Activated CD4-positive, alpha-beta memory T cell treated with anti-CD3 and anti-CD28 coated beads, Interleukin-2, amount 10 ng/mL, durations not matched to agents 7 days and 5 days (primary cell): ENCODE measurements at regions not wholly inside any gene's neighbourhood (a gene's known extent, or its start where the extent isn't known, plus 50 kb on each side); places are given as distances from the start of the nearest gene placed in this dataset.

Source experiments
- CTCF ChIA-PET: fragments of 350-600 bp; sonication (Branson Sonifier 250); formaldehyde crosslinking; loops from one replicate; lab custom pipeline; 2021; ENCODE audit warnings: antibody characterized with exemption, inconsistent platforms; lab: Charles Lee
- POLR2A ChIA-PET: fragments of 350-600 bp; sonication (Branson Sonifier 250); formaldehyde crosslinking; loops from one replicate; lab custom pipeline; 2021; ENCODE audit warnings: antibody characterized with exemption; lab: Charles Lee
- DNase-seq: peaks from one replicate; pipeline ENCODE4 v3.0.0-alpha.2; 2020
- H3K27ac Mint-ChIP-seq: one replicate; pipeline ENCODE4 v1.8.0; 2021; ENCODE audit warnings: mild to moderate bottlenecking, mixed read lengths
- H3K27me3 Mint-ChIP-seq: one replicate; pipeline ENCODE4 v1.8.0; 2021; ENCODE audit warnings: mixed read lengths
- H3K36me3 Mint-ChIP-seq: one replicate; pipeline ENCODE4 v1.8.0; 2021; ENCODE audit warnings: low read depth, mixed read lengths
- H3K4me1 Mint-ChIP-seq: one replicate; pipeline ENCODE4 v1.8.0; 2021; ENCODE audit warnings: mixed read lengths
- H3K4me3 Mint-ChIP-seq: one replicate; pipeline ENCODE4 v1.8.0; 2021; ENCODE audit warnings: mild to moderate bottlenecking, mixed read lengths
- H3K9me3 Mint-ChIP-seq: one replicate; pipeline ENCODE4 v1.8.0; 2021; ENCODE audit warnings: mixed read lengths

DNA sequence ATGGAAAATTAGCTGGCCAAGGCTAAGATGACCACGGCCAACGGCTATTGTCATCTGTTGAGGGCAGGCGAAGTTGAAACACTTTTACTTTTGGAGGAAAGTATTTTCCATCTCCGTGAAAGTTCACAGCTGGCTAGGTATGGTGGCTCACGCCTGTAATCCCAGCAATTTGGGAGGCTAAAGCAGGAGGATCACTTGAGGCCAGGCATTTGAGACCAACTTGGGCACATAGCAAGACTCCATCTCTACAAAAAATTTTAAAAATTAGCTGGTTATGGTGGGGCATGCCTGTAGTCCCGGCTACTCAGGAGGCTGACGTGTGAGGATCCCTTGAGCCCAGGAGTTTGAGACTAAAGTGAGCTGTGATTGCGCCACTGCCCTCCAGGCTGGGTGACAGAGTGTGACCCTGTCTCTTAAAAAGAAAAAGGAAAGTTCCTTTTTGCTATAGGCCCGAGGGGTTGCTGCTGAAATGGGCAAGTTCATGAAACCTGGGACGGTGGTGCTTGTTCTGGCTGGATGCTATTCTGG, 85.5 kb upstream of the MKLN1 start:
- ChIA-PET CTCF (no interaction called here), POLR2A (no interaction called here)
- no peaks in the 10 kb centered on the region for H3K36me3 Mint-ChIP-seq
- H3K27ac Mint-ChIP-seq = no peak overlapping the region
- H3K4me1 Mint-ChIP-seq = peaks cover 16% of the 10 kb centered on the region
- H3K4me3 Mint-ChIP-seq = no peak overlapping the region
- no peaks in the 10 kb centered on the region for H3K27me3 Mint-ChIP-seq
- H3K9me3 Mint-ChIP-seq = no peaks in the 10 kb centered on the region
- DNase-seq = no peak

DNA sequence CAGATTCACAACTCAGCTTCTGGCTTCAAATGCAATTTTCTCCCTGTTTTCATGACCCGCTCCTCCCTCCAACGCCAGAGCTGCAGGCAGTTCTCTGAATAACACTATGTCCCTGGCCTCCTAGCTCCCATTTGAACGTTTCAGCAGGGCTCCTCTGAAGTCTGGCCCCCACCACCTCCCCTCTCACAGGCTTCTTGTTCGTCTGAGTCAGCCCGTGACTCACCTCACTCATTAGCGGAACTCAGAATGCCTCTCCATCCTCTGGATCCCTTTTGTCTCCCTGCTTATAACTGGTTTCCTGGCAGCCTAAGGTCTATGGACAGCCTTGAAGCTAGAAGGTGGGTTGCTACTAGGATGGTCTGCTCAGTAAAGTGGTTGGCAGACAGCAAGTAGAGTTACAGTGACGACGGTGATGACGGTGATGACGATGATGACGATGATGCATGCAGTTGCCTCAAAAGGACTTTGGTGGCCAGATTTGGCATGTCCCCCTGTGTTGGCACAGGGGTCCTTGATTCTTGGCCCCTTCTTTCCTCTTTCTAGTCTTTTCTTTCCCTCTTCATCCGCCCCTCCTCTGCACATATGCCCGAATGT, 83.3 kb upstream of the MKLN1 start:
- DNase-seq = no peak
- no peak overlapping the region for H3K27ac Mint-ChIP-seq
- POLR2A ChIA-PET = interaction anchor here (1.4 kb wide), 1 partner anchor 136 kb away, joined by 3 read pairs; no protein-coding TSS in a partner anchor

DNA sequence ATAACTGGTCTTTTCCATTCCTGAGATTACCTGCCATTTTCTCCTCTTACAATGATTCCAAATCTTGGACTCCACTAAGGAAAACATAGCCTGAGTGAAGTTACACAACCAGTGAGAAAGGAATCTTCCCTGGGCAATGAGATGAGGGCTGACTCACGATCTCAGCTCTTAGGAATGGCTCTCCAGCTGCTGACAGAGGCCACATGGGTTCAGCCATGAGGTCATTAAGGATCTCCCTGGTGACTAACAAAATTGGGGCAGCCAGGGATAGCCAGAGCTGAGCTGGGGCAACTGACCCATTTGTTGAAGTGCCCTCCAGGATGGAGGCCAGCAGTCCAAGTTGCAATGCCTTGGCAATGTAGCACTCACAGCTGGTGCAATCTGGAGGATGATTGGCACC, 78.7 kb upstream of the MKLN1 start:
- peaks cover 5% of the 10 kb centered on the region for H3K4me1 Mint-ChIP-seq
- CTCF ChIA-PET = no interaction called here
- DNase-seq = no peak
- POLR2A ChIA-PET = no interaction called here
- no peak overlapping the region for H3K4me3 Mint-ChIP-seq
- H3K9me3 Mint-ChIP-seq = peaks cover 7% of the 10 kb centered on the region
- peaks cover 3% of the 10 kb centered on the region for H3K27me3 Mint-ChIP-seq
- H3K27ac Mint-ChIP-seq = no peak overlapping the region
- peaks cover 1% of the 10 kb centered on the region for H3K36me3 Mint-ChIP-seq

More for the DNA sequence above, 83.3 kb upstream of the MKLN1 start:
- peaks cover under 1% of the 10 kb centered on the region for H3K27me3 Mint-ChIP-seq
- H3K36me3 Mint-ChIP-seq = no peaks in the 10 kb centered on the region
- no peaks in the 10 kb centered on the region for H3K9me3 Mint-ChIP-seq
- H3K4me3 Mint-ChIP-seq = no peak overlapping the region
- CTCF ChIA-PET = no interaction called here
- no peaks in the 10 kb centered on the region for H3K4me1 Mint-ChIP-seq

DNA sequence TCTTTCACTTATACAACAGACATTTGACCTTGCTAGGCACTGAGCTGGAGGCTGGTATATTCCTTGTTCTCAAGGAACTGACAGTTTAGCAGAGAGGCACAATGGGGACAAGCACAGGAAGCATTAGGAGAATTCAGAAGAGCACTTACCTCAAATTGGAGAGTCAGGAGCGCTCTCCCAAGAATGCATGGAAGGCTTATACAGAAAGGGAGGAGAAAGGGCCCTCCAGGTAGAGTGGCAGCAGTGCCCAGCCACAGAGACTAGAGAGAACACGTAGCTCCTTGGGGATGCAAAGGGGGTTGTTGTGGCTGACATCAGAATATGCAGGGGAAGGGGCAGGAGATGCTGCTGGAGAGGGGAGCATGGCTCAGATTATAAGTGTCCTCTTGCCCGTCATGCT, 78.2 kb upstream of the MKLN1 start:
- Mint-ChIP-seq H3K27me3 (peaks cover 3% of the 10 kb centered on the region), H3K36me3 (peaks cover 6% of the 10 kb centered on the region), H3K4me3 (no peak overlapping the region), H3K27ac (no peak overlapping the region), H3K9me3 (peaks cover 11% of the 10 kb centered on the region), H3K4me1 (peaks cover 9% of the 10 kb centered on the region)
- DNase-seq = no peak
- POLR2A ChIA-PET = no interaction called here
- CTCF ChIA-PET = no interaction called here

DNA sequence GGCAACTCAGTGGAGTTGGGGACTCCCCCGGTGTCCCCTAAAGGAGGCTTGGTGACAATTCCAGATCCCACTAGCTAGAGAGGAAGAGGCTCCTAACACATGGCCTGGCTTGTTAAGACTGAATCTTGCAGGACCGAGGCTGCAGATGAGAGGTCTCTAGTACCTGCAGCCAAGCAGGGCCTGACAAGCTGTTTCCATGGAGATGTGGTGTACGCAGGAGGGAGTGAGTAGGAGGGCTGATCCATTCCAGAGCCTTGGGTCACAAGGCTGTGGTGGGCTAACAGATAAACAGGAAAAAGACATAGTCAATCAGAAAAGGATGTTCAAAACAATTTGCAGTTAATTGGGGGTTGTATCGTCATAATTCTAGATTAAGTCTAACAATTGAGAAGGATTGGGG, 77.3 kb upstream of the MKLN1 start:
- DNase-seq = no peak
- H3K27ac Mint-ChIP-seq = no peak overlapping the region
- POLR2A ChIA-PET = no interaction called here
- H3K36me3 Mint-ChIP-seq = peaks cover 8% of the 10 kb centered on the region
- H3K9me3 Mint-ChIP-seq = peaks cover 16% of the 10 kb centered on the region
- peaks cover 9% of the 10 kb centered on the region for H3K4me1 Mint-ChIP-seq
- peaks cover 3% of the 10 kb centered on the region for H3K27me3 Mint-ChIP-seq
- CTCF ChIA-PET = no interaction called here
- no peak overlapping the region for H3K4me3 Mint-ChIP-seq

DNA sequence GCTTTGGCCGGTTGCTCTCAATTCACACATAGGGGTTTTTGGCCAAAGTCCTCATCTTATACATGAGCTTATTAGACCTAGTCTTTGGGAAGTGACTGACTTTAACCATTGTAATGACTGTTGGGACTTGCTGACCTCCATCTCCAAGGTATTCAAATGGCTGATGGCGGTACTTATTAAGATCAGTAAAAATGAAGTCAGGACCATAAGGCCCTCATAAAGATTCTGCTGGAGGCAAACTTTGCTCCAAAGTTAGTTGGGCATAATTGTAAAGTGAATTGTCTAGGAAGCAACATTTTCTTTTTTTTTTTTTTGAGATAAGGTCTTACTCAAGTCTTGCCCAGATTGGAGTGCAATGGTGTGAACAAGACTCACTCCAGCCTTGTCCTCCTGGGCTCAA, 76.3 kb upstream of the MKLN1 start:
- H3K27me3 Mint-ChIP-seq = peaks cover 3% of the 10 kb centered on the region
- CTCF ChIA-PET = interaction anchor here (0.6 to 0.7 kb wide), 3 partner anchors 19 to 271 kb away, joined by 3 read pairs; no protein-coding TSS in a partner anchor
- H3K4me1 Mint-ChIP-seq = peaks cover 9% of the 10 kb centered on the region
- H3K27ac Mint-ChIP-seq = no peak overlapping the region
- DNase-seq = no peak
- peaks cover 8% of the 10 kb centered on the region for H3K36me3 Mint-ChIP-seq
- POLR2A ChIA-PET = no interaction called here
- peaks cover 16% of the 10 kb centered on the region for H3K9me3 Mint-ChIP-seq
- H3K4me3 Mint-ChIP-seq = no peak overlapping the region

DNA sequence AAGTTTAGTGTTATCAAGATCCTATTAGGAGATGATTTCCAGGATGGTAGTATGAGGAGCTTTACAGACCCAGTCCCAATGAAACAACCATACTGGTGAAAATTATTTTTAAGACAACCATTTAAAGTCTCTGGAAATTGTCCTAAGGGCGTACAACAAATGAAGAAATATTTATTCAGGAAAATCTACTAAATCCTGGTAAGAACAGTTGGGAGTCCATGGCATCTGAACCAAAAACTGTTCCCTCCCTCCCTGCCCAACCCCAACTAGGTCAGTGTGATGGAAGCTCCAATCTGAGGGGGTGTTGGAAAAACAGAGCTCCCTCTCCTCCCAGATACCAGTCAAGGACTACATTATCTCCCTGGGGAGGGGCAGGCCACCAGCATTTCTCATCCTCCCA, 74.7 kb upstream of the MKLN1 start:
- CTCF ChIA-PET = interaction anchor here (0.5 to 0.6 kb wide), 2 partner anchors 139 to 220 kb away, joined by 3 to 4 read pairs; no protein-coding TSS in a partner anchor
- Mint-ChIP-seq H3K9me3 (peaks cover 16% of the 10 kb centered on the region), H3K27ac (no peak overlapping the region), H3K4me1 (peaks cover 9% of the 10 kb centered on the region), H3K36me3 (peaks cover 8% of the 10 kb centered on the region), H3K27me3 (peaks cover 5% of the 10 kb centered on the region), H3K4me3 (no peak overlapping the region)
- POLR2A ChIA-PET = no interaction called here
- no peak for DNase-seq

DNA sequence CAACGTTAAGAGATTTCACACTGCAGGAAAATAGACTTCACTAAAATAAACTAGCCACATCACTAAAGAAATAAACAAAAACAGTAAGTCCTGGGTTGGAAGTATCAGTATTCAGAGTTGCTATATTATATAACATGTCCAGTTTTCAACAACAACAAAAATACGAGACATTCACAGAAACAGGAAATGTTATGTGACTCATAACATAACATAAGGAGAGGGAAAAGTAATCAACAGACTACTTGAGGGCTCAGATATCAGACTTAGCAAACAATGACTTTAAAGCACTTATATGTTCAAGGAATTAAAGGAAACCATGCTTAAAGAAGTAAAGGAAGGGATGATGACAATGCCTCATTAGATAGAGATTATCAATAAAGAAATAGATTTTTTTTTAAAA, 73.5 kb upstream of the MKLN1 start:
- peaks cover 16% of the 10 kb centered on the region for H3K9me3 Mint-ChIP-seq
- peaks cover 7% of the 10 kb centered on the region for H3K27me3 Mint-ChIP-seq
- no peak for DNase-seq
- ChIA-PET CTCF (no interaction called here), POLR2A (no interaction called here)
- peaks cover 8% of the 10 kb centered on the region for H3K36me3 Mint-ChIP-seq
- no peak overlapping the region for H3K4me3 Mint-ChIP-seq
- H3K27ac Mint-ChIP-seq = no peak overlapping the region
- peaks cover 9% of the 10 kb centered on the region for H3K4me1 Mint-ChIP-seq

DNA sequence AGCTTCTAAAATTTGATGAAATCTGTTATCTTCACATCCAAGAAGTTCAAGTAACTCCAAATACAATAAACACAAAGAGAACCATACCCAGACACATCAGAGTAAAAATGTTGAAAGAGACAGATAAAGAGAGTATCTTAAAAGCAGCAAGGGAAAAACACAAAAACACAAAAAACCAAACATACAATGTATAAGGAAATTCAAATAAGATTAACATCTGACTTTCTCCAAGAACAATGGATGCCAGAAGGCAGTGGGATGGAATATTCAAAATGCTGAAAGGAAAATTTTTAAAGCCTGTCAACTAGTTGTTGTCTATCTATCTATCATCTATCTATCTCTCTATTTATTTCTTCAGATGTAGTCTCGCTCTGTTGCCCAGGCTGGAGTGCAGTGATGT, 72.4 kb upstream of the MKLN1 start:
- H3K4me1 Mint-ChIP-seq = peaks cover 9% of the 10 kb centered on the region
- ChIA-PET POLR2A (no interaction called here), CTCF (no interaction called here)
- DNase-seq = no peak
- peaks cover 16% of the 10 kb centered on the region for H3K9me3 Mint-ChIP-seq
- peaks cover 4% of the 10 kb centered on the region for H3K27me3 Mint-ChIP-seq
- H3K36me3 Mint-ChIP-seq = peaks cover 8% of the 10 kb centered on the region
- H3K27ac Mint-ChIP-seq = no peak overlapping the region
- H3K4me3 Mint-ChIP-seq = no peak overlapping the region

DNA sequence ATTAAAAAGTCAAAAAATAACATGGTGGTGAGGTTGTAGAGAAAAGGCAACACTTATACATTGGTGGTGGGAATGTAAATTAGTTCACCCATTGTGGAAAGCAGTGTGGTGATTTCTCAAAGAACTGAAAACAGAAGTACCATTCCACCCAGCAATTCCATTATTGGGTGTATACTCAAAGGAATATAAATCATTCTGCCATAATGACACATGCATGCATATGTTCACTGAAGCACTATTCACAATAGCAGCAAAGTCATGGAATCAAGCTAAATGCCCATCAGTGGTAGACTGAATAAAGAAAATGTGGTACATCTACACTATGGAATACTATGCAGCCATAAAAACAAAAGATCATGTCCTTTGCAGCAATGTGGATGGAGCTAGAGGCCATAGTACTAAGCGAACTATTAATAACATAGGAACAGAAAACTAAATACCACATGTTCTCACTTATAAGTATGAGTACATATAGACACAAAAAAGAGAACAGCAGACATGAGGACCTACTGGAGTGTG, 66.1 kb upstream of the MKLN1 start:
- Mint-ChIP-seq H3K27me3 (peaks cover 10% of the 10 kb centered on the region), H3K27ac (no peak overlapping the region), H3K9me3 (no peaks in the 10 kb centered on the region), H3K4me3 (no peak overlapping the region), H3K36me3 (no peaks in the 10 kb centered on the region), H3K4me1 (no peaks in the 10 kb centered on the region)
- ChIA-PET CTCF (no interaction called here), POLR2A (no interaction called here)
- no peak for DNase-seq

DNA sequence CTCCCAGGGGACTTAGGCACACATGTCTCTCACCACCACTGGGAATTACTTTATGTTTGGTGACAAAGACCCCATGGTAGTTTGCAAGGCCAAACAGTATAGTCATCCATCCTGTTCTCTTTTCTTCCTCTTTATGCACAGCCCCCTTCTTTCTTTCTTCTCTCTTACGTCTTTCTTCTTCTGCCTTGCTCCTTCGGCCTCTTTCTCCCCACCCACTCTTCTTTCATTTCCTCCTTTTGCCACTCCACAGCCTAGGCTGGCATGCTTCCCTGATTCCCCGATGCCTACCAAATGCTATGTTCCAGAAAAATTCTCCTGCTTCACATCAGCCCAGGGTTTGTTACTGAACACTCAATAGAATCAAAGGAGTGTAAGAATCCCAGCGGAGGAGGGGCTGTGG, 62.4 kb upstream of the MKLN1 start:
- Mint-ChIP-seq H3K27me3 (peaks cover 7% of the 10 kb centered on the region), H3K4me1 (no peaks in the 10 kb centered on the region), H3K4me3 (no peak overlapping the region), H3K36me3 (no peaks in the 10 kb centered on the region), H3K27ac (no peak overlapping the region), H3K9me3 (peaks cover 3% of the 10 kb centered on the region)
- POLR2A ChIA-PET = no interaction called here
- CTCF ChIA-PET = no interaction called here
- no peak for DNase-seq

DNA sequence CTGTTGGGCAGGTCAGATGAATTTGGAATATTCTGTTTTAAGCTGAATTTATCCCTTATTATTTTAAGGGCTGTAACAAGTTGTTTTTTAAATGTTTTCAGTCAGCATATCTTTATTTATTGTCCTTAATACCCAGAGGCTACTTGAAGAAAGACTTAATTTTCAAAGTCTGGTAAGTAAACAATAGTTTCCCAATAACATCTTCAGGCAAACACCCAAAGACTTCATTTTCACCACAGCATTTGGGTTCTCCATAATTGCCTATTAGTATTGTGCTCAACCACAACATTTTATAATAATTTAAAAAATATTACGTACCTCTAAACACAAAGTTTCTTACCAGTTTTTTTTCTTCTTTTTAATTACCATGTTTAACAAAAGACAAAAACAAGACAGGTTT, 60.0 kb upstream of the MKLN1 start:
- Mint-ChIP-seq H3K4me3 (no peak overlapping the region), H3K27me3 (peaks cover 8% of the 10 kb centered on the region), H3K9me3 (peaks cover 3% of the 10 kb centered on the region), H3K27ac (no peak overlapping the region), H3K4me1 (no peaks in the 10 kb centered on the region), H3K36me3 (no peaks in the 10 kb centered on the region)
- CTCF ChIA-PET = no interaction called here
- POLR2A ChIA-PET = no interaction called here
- DNase-seq = no peak

DNA sequence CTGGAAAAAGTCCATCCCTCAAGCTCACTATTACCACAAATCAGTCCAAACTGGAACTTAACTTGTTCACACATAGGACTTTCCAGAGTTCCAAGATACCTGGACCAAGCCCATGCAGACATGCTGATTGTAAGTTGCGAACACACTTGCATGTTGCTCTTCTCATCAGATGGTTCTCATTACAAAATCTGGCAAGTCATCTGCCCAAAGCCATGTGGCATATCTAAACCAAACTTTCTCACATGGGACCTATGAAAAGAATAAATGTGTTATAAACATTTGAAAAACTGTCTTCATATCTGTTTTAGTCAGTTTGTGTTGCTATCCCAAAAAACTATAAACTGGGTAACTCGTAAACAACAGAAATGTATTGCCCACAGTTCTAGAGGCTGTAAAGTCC, 58.8 kb upstream of the MKLN1 start:
- peaks cover 3% of the 10 kb centered on the region for H3K9me3 Mint-ChIP-seq
- DNase-seq = no peak
- no peak overlapping the region for H3K27ac Mint-ChIP-seq
- no peaks in the 10 kb centered on the region for H3K4me1 Mint-ChIP-seq
- H3K36me3 Mint-ChIP-seq = no peaks in the 10 kb centered on the region
- H3K4me3 Mint-ChIP-seq = no peak overlapping the region
- POLR2A ChIA-PET = no interaction called here
- peaks cover 6% of the 10 kb centered on the region for H3K27me3 Mint-ChIP-seq
- CTCF ChIA-PET = no interaction called here

DNA sequence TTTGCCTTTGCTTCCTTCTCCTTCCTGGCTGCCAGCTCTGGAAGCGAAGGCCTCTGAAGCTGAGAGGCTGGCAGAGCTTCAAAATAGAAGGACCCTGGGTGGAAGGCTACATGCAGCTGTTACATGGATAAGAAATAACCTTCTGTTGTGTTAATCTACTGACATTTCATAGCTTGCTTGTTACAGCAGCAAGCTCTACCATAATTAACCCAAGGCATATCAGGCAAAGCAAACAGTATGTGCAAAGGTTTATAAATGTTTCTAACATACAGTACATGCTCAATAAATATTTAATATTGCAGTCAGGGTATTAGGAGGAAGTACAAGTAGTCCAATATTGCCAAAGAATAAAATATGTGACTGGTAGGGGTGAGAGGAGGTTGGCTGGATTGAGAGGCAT, 55.6 kb upstream of the MKLN1 start:
- POLR2A ChIA-PET = no interaction called here
- Mint-ChIP-seq H3K27ac (no peak overlapping the region), H3K9me3 (peaks cover 3% of the 10 kb centered on the region), H3K4me1 (no peaks in the 10 kb centered on the region), H3K4me3 (no peak overlapping the region), H3K36me3 (no peaks in the 10 kb centered on the region), H3K27me3 (peaks cover 5% of the 10 kb centered on the region)
- DNase-seq = no peak
- CTCF ChIA-PET = no interaction called here
